Thoracic aorta (tissue), 2 donors: ENCODE measurements at regions not wholly inside any gene's neighbourhood (a gene's known extent, or its start where the extent isn't known, plus 50 kb on each side); places are given as distances from the start of the nearest gene placed in this dataset.

ENCODE experiments used
- ATAC-seq: fragments of 150-250 bp; one replicate; pipeline ENCODE4 v1.8.0; 2017; ENCODE audit warnings: low read depth; ENCODE audit not compliant: insufficient number of reproducible peaks, low FRiP score
- DNase-seq: peaks from one replicate; pipeline ENCODE4 v3.0.0-alpha.2; 2020; ENCODE audit warnings: low spot score
- H3K27ac ChIP-seq, 2 donors: fragments of 200-600 bp; sonication (generic); 1 replicate in 1 of 2; 2 replicates in 1 of 2; pipeline ENCODE4 v1.5.1; 2016; ENCODE audit warnings: mild to moderate bottlenecking in 2 of 2, moderate library complexity in 2 of 2
- H3K27me3 ChIP-seq: fragments of 200-600 bp; sonication (generic); replicated peaks from 2 replicates; pipeline ENCODE4 v1.6.0; 2016; ENCODE audit warnings: mild to moderate bottlenecking; ENCODE audit not compliant: insufficient read depth
- H3K36me3 ChIP-seq: fragments of 200-600 bp; sonication (generic); one replicate; pipeline ENCODE4 v1.5.1; 2016
- H3K4me1 ChIP-seq, 2 donors: fragments of 200-600 bp; sonication (generic); 1 replicate in 1 of 2; 2 replicates in 1 of 2; pipeline versions ENCODE4 v1.5.1 to v1.6.0; 2016; ENCODE audit warnings: low read depth in 2 of 2, mild to moderate bottlenecking in 1 of 2; ENCODE audit not compliant: control insufficient read depth in 1 of 2
- H3K4me3 ChIP-seq: fragments of 200-600 bp; sonication (generic); 2 replicates; pipeline ENCODE4 v1.5.1; 2016; ENCODE audit warnings: mild to moderate bottlenecking
- H3K9me3 ChIP-seq: fragments of 200-600 bp; sonication (generic); 2 replicates; pipeline ENCODE4 v1.5.1; 2016
- TF ChIP-seq, protein P1 (sequence below): fragments of 200-600 bp; sonication (generic); IDR thresholded peaks from one replicate; pipeline ENCODE4 v1.5.1; 2019; ENCODE audit warnings: antibody characterized with exemption

DNA sequence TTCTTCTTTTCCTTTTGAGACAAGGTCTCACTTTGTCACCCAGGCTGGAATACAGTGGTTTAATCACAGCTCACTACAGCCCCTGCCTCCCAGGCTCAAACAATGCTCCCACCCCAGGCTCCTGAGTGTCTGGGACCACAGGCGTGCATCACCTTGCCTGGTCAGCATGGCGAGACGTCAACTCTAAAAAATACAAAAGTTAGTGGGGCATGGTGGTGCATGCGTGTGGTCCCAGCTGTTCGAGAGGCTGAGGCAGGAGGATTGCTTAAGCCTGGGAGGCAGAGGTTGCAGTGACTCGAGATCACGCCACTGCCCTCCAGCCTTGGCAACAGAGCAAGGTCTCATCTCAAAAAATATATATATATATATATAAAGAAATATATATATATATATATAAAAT lies 242.4 kb downstream of the SHOX start:
- Histone ChIP-seq H3K27ac (no peak overlapping the region), H3K4me3 (no peak overlapping the region), H3K36me3 (no peaks in the 10 kb centered on the region), H3K27me3 (no peaks in the 10 kb centered on the region), H3K4me1 (no peaks in the 10 kb centered on the region), H3K9me3 (no peaks in the 10 kb centered on the region)
- DNase-seq (no peak), ATAC-seq (no peak)
- TF ChIP-seq, protein P1, sequence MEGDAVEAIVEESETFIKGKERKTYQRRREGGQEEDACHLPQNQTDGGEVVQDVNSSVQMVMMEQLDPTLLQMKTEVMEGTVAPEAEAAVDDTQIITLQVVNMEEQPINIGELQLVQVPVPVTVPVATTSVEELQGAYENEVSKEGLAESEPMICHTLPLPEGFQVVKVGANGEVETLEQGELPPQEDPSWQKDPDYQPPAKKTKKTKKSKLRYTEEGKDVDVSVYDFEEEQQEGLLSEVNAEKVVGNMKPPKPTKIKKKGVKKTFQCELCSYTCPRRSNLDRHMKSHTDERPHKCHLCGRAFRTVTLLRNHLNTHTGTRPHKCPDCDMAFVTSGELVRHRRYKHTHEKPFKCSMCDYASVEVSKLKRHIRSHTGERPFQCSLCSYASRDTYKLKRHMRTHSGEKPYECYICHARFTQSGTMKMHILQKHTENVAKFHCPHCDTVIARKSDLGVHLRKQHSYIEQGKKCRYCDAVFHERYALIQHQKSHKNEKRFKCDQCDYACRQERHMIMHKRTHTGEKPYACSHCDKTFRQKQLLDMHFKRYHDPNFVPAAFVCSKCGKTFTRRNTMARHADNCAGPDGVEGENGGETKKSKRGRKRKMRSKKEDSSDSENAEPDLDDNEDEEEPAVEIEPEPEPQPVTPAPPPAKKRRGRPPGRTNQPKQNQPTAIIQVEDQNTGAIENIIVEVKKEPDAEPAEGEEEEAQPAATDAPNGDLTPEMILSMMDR, result no peak

DNA sequence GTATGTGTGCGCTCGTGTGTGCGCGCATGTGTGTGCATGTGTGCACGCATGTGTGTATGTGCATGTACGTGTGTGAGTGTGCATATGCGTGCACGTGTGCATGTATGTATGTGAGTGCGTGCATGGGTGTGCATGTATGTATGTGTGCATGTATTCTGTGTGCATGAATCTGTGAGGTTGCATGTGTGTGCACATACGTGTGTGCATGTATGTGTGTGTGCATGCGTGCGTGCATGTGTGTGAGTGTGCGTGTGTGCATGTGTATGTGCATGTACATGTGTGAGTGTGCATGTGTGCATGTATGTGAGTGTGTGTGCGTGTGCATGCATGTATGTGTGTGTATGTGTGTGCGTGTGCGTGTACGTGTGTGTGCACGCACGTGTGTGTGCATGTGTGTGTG lies 241.5 kb downstream of the SHOX start:
- H3K27me3 ChIP-seq, result no peaks in the 10 kb centered on the region
- no peaks in the 10 kb centered on the region for H3K4me1 ChIP-seq
- H3K36me3 ChIP-seq, result no peaks in the 10 kb centered on the region
- TF ChIP-seq, protein P1, result no peak
- no peak overlapping the region for H3K4me3 ChIP-seq
- ATAC-seq (no peak), DNase-seq (no peak)
- no peak overlapping the region for H3K27ac ChIP-seq
- H3K9me3 ChIP-seq, result no peaks in the 10 kb centered on the region

DNA sequence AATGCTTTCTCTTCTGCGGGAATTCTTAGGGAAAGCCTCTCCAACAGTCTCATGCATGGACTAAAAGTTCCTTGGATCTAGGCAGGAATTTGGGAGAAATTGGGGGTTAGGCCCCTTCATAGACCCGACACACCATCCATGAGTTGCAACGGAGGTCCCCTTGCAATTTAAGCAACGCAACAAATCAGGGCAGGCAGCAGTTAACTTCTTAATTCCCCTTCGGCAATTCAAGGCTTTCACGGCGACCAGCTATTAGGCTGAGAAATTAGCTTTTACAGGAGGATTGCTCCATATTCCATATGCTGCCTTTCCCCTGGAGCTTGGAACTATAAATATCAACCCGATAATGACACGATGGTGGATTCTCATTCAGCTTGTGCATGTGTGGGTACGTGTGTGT lies 241.0 kb downstream of the SHOX start:
- H3K4me3 ChIP-seq, result no peak overlapping the region
- DNase-seq (no peak), ATAC-seq (no peak)
- no peaks in the 10 kb centered on the region for H3K36me3 ChIP-seq
- H3K27me3 ChIP-seq, result no peaks in the 10 kb centered on the region
- H3K4me1 ChIP-seq, result no peaks in the 10 kb centered on the region
- TF ChIP-seq, protein P1, result no peak
- H3K27ac ChIP-seq, result no peak overlapping the region
- no peaks in the 10 kb centered on the region for H3K9me3 ChIP-seq

DNA sequence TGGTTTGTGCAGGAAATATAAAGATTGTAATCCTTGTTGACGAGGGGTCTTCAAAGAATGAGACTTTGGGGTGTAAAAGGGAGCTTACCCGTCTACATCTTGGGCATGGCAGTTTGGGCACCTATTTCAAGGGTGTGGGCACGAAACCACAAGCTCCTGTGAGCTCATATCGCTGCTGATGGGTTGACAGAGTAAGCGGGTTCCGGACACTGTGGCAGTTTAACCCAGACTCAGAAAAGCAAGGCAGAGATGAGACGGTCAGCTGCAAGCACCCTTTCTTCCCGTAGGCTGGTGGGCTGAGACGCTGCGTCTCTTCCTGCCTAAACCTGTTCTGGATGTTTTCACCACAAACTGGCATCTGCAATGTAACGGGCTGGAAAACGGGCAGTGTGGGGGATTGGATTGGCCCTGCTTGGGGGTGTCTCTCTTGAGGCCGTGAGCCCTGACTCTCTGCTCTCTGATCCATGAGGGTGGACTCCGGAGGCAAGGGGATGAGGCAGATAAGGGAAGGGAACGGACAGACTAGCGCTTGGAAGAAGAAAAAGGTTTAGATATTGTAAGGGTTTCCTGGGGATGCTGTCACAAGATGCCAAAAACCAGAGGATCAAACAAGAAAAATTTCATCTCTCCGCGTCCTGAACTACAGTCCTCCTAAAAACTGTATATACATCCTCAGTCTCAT lies 237.5 kb downstream of the SHOX start:
- no peak for DNase-seq
- H3K27me3 ChIP-seq, result no peaks in the 10 kb centered on the region
- H3K4me3 ChIP-seq, result no peak overlapping the region
- no peaks in the 10 kb centered on the region for H3K36me3 ChIP-seq
- no peak overlapping the region for H3K27ac ChIP-seq
- no peak for ATAC-seq
- TF ChIP-seq, protein P1, result no peak
- no peaks in the 10 kb centered on the region for H3K4me1 ChIP-seq
- H3K9me3 ChIP-seq, result no peaks in the 10 kb centered on the region

DNA sequence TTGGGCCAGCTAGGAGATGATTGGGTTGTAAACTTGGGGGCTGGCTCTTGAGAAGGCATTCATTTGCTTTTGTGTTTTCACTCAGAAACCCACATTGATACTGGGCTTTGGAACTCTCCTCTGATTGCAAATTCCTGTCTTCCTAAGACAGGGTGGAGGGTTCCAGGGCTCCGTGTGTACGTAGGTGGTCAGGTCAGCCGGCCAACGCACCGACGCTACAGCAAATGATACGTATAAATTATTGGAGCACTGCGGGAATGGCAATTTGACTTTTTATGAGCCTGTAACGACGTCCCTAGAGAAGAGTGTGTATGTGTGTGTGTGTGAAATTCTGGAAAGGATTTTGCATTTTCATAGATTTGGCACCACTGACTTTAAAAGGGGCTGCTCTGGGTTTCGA lies 236.9 kb downstream of the SHOX start:
- ATAC-seq (no peak), DNase-seq (no peak)
- Histone ChIP-seq H3K9me3 (no peaks in the 10 kb centered on the region), H3K27ac (no peak overlapping the region), H3K27me3 (no peaks in the 10 kb centered on the region), H3K36me3 (no peaks in the 10 kb centered on the region), H3K4me1 (no peaks in the 10 kb centered on the region), H3K4me3 (no peak overlapping the region)
- TF ChIP-seq, protein P1, result no peak
